HAP-1 (cell line): ENCODE measurements at regions not wholly inside any gene's neighbourhood (a gene's known extent, or its start where the extent isn't known, plus 50 kb on each side); places are given as distances from the start of the nearest gene placed in this dataset.

ENCODE experiments used
- DNase-seq, 2 experiments: peaks; one replicate each; pipeline ENCODE4 v3.0.0-alpha.2; 2016 to 2020; ENCODE audit warnings: low spot score in 2 of 2
- H3K27me3 ChIP-seq: fragments of 250-450 bp; sonication (Bioruptor Pico); 2 replicates; pipeline ENCODE4 v1.5.1; 2020; ENCODE audit warnings: low read depth, mild to moderate bottlenecking, moderate library complexity
- H3K36me3 ChIP-seq: fragments of 250-450 bp; sonication (Bioruptor Pico); replicated peaks from 2 replicates; pipeline ENCODE4 v1.5.1; 2020; ENCODE audit warnings: mild to moderate bottlenecking
- H3K4me1 ChIP-seq: fragments of 250-450 bp; sonication (Bioruptor Pico); 2 replicates; pipeline ENCODE4 v1.5.1; 2020; ENCODE audit warnings: mild to moderate bottlenecking
- H3K4me3 ChIP-seq: fragments of 250-450 bp; sonication (Bioruptor Pico); 2 replicates; pipeline ENCODE4 v1.5.1; 2020; ENCODE audit warnings: mild to moderate bottlenecking, moderate library complexity
- H3K9me3 ChIP-seq: fragments of 250-450 bp; sonication (Bioruptor Pico); 2 replicates; pipeline ENCODE4 v1.5.1; 2020; ENCODE audit warnings: mild to moderate bottlenecking, moderate library complexity
- in situ Hi-C: fragments of 300-500 bp; cut with MboI; formaldehyde crosslinking; loops from 3 replicates; pipeline ENCODE4 v1.14.3; 2020; ENCODE audit warnings: low sequenced_read_pairs, inconsistent platforms, mixed read lengths

DNA sequence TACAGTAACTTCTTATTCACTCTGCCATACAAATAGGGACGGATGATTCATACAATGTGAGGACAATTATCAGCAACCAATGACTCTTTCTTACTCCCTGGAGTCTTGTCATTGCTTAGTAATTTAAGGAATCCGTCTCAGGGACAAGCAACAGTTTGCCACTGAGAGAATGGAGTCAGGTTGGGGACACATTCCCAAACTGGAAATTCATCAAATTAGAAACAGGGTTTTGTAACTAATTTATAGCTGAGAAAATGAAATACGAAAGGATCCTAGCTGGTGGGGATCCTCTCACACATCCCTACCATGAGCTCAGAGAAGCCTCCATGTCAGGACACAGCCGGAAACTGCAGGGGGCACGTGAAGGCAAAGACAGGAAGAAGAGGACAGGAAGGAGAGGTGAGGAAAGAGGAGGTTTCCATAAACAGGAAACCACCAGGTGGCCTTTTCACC lies 50.4 kb upstream of the KDR start:
- no peak for DNase-seq
- no peak overlapping the region for H3K4me3 ChIP-seq
- in situ Hi-C loops, result no loop called here
- H3K9me3 ChIP-seq, result no peaks in the 10 kb centered on the region
- no peaks in the 10 kb centered on the region for H3K27me3 ChIP-seq
- H3K36me3 ChIP-seq, result no peaks in the 10 kb centered on the region
- H3K4me1 ChIP-seq, result peaks cover 18% of the 10 kb centered on the region

- in situ Hi-C loops, result no loop called here
- H3K36me3 ChIP-seq, result no peaks in the 10 kb centered on the region
- no peak for DNase-seq
- H3K4me1 ChIP-seq, result peaks cover 22% of the 10 kb centered on the region
- no peaks in the 10 kb centered on the region for H3K9me3 ChIP-seq
- no peak overlapping the region for H3K4me3 ChIP-seq
- H3K27me3 ChIP-seq, result no peaks in the 10 kb centered on the region
Observed at GRCh38 chr4:55176497-55176896, 51.1 kb upstream of the KDR start.

GRCh38 chr4:55177461-55177860 lies 52.1 kb upstream of the KDR start:
- no peak for DNase-seq
- Histone ChIP-seq H3K36me3 (no peaks in the 10 kb centered on the region), H3K9me3 (no peaks in the 10 kb centered on the region), H3K4me3 (no peak overlapping the region), H3K4me1 (peaks cover 30% of the 10 kb centered on the region), H3K27me3 (no peaks in the 10 kb centered on the region)
- in situ Hi-C loops, result no loop called here

- peaks cover 27% of the 10 kb centered on the region for H3K4me1 ChIP-seq
- no peak overlapping the region for H3K4me3 ChIP-seq
- H3K9me3 ChIP-seq, result no peaks in the 10 kb centered on the region
- no peaks in the 10 kb centered on the region for H3K36me3 ChIP-seq
- peak; percentile 44 to 47 for DNase-seq
- no peaks in the 10 kb centered on the region for H3K27me3 ChIP-seq
- in situ Hi-C loops, result no loop called here
Observed at GRCh38 chr4:55178226-55179005, 53.0 kb upstream of the KDR start.

DNA sequence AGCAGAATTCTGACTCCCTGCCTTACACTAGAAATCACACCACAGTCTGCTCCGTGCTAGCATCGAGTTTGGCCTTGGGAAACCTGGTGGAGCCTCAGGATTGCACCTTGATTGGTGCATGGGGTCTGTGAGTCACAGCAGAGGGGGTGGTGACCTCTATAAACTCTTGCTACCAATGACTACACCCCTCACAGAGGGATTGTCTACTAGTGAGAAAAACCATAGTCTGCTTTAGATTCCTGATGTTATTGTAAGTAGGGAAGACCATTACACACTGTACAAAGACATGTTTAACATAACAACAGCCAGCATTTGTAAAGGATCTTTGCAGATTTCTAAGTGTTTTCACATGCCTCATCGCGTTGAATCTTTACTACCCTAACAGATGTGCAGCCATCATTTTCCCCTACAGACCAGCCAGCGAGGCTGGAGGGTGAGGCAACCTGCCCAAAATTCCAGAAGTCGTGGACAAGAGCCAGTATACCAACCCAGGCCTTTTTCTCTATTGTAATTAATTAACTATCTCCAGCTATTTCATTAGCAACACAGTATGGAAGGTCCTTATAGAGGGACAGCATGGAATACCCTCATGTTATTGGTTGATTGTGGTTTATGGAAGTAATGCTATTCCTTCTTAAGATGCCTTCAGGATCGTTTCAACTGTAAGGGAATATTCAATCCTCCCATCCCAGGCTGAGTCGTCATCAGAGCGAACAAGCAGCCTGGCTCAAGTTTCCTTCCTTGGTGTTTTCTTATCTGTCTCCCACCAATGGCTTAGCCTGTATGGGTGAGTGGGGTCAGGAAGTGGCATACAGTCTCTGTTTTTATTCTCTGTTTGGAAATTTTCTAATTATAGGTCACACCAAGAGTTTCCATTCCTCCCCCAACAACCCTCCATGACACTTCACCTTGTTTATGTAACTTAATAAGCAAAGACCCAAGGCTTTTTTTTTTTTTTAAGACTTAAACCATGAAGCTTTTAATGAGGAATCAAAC lies 55.9 kb upstream of the KDR start:
- in situ Hi-C loops, result no loop called here
- peak; percentile 86 to 98 for DNase-seq
- H3K36me3 ChIP-seq, result no peaks in the 10 kb centered on the region
- H3K27me3 ChIP-seq, result no peaks in the 10 kb centered on the region
- no peak overlapping the region for H3K4me3 ChIP-seq
- no peaks in the 10 kb centered on the region for H3K9me3 ChIP-seq
- peaks cover 30% of the 10 kb centered on the region for H3K4me1 ChIP-seq

DNA sequence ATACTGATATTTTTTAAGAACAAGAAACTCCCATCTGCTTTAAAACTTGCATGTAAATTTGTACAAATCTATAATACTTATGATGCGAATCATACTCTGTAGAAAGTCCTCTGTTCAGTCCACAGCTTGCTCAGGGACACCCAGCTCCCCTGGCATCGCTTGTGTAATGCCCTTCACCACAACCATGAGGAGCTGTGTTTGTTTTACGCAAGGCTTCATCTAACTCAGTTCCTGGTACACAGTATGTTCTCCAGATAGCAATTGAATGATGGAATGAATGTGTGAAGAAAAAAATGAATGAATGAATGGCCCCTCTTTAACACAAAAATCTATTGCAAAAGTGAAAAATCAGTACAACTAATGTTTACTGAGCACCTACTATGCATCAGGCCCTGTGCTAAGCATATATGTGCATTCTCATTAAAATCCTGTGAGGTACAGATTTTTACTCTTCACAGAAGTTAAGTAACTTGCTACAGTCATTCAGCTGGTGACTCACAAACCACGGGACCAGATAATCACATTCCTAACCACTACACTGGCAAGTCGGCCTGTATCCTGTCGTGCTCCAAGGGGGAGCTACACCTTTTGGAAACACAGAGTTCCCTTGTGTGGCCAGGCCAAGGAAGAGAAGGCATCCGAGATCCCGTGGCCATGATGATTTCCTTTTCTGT lies 58.7 kb upstream of the KDR start:
- Histone ChIP-seq H3K36me3 (no peaks in the 10 kb centered on the region), H3K4me1 (peaks cover 34% of the 10 kb centered on the region), H3K27me3 (no peaks in the 10 kb centered on the region), H3K9me3 (no peaks in the 10 kb centered on the region), H3K4me3 (no peak overlapping the region)
- in situ Hi-C loops, result no loop called here
- no peak for DNase-seq

- H3K4me1 ChIP-seq, result peaks cover 34% of the 10 kb centered on the region
Observed at GRCh38 chr4:55184600-55185523, 59.5 kb upstream of the KDR start.

DNA sequence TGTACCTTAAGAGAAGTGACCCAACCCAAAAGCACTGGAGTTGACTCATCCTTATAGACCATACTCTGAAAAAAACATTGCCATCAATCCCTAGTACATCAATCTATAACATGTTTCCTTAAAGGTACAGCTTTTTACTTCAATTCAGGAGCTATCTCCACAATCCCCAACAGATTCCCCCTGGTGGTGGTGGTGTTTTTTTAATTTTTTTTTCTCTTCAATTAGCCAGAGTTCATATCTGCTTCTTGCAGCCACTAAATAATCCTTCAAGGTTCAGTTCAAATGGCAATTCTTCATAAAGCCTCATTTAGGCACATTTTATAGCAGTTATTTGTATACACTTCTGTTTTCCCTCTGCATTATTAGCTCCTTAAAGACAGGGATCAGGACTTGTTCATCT lies 60.7 kb upstream of the KDR start:
- Histone ChIP-seq H3K27me3 (no peaks in the 10 kb centered on the region), H3K4me3 (no peak overlapping the region), H3K4me1 (peaks cover 28% of the 10 kb centered on the region), H3K9me3 (no peaks in the 10 kb centered on the region), H3K36me3 (no peaks in the 10 kb centered on the region)
- DNase-seq, result peak in 1 of 2 experiments; percentile 4
- in situ Hi-C loops, result no loop called here

More at GRCh38 chr4:55184600-55185523, 59.5 kb upstream of the KDR start:
- in situ Hi-C loops, result no loop called here
- Histone ChIP-seq H3K9me3 (no peaks in the 10 kb centered on the region), H3K36me3 (no peaks in the 10 kb centered on the region), H3K4me3 (no peak overlapping the region), H3K27me3 (no peaks in the 10 kb centered on the region)
- peak in 1 of 2 experiments; percentile 38 for DNase-seq

DNA sequence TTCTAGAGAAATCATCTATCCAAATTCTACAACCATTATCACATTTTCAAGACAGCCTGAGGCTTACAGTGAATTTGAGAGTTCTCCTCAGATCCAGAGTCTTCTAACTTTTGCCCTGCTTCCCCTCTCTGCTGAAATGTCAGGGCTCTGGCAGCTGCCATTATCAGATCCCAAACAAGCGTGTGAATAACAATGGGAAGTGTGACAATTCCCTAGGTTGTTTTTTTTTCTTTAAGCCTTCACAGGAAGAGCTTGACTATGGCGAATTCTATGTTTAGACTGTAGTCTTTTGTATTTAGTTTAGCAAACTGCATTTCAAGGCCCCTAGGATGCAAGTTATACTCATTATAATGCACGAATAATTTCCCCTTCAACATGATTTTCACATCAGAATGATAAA lies 61.3 kb upstream of the KDR start:
- in situ Hi-C loops, result no loop called here
- Histone ChIP-seq H3K4me3 (no peak overlapping the region), H3K36me3 (no peaks in the 10 kb centered on the region), H3K9me3 (no peaks in the 10 kb centered on the region), H3K27me3 (no peaks in the 10 kb centered on the region), H3K4me1 (peaks cover 23% of the 10 kb centered on the region)
- peak; percentile 49 to 82 for DNase-seq

GRCh38 chr4:55214172-55214571 lies 88.8 kb upstream of the KDR start:
- H3K4me3 ChIP-seq, result no peak overlapping the region
- H3K9me3 ChIP-seq, result no peaks in the 10 kb centered on the region
- in situ Hi-C loops, result no loop called here
- DNase-seq, result no peak
- peaks cover 4% of the 10 kb centered on the region; the same call in 1 of the 2 replicates for H3K27me3 ChIP-seq
- H3K4me1 ChIP-seq, result no peaks in the 10 kb centered on the region
- H3K36me3 ChIP-seq, result no peaks in the 10 kb centered on the region

- Histone ChIP-seq H3K4me3 (no peak overlapping the region), H3K36me3 (no peaks in the 10 kb centered on the region), H3K4me1 (no peaks in the 10 kb centered on the region), H3K27me3 (peaks cover 6% of the 10 kb centered on the region; the same call in 1 of the 2 replicates), H3K9me3 (no peaks in the 10 kb centered on the region)
- no peak for DNase-seq
- in situ Hi-C loops, result no loop called here
Observed at GRCh38 chr4:55215087-55215486, 89.7 kb upstream of the KDR start.

- Histone ChIP-seq H3K36me3 (no peaks in the 10 kb centered on the region), H3K27me3 (peaks cover 6% of the 10 kb centered on the region; the same call in 1 of the 2 replicates), H3K9me3 (no peaks in the 10 kb centered on the region), H3K4me1 (no peaks in the 10 kb centered on the region), H3K4me3 (no peak overlapping the region)
- no peak for DNase-seq
- in situ Hi-C loops, result no loop called here
Observed at GRCh38 chr4:55216863-55217635, 91.7 kb upstream of the KDR start.
